Tibial nerve (tissue), 4 donors: ENCODE measurements at regions not wholly inside any gene's neighbourhood (a gene's known extent, or its start where the extent isn't known, plus 50 kb on each side); places are given as distances from the start of the nearest gene placed in this dataset.

Source experiments
- CTCF ChIP-seq, 5 experiments: fragments of 200-600 bp in 3 of 5; fragments of 450-650 bp in 2 of 5; sonication (generic) in 3 of 5; IDR thresholded peaks; one replicate each; pipeline ENCODE4 v1.5.1; 2016 to 2019; ENCODE audit warnings: antibody characterized with exemption in 5 of 5, mild to moderate bottlenecking in 3 of 5, moderate library complexity in 2 of 5
- EP300 ChIP-seq, 2 donors: sonication (generic); formaldehyde crosslinking; IDR thresholded peaks; one replicate each; pipeline ENCODE4 v1.6.1; 2017; ENCODE audit warnings: antibody characterized with exemption in 2 of 2, mild to moderate bottlenecking in 1 of 2
- POLR2A ChIP-seq, 2 donors: fragments of 450-650 bp; IDR thresholded peaks; one replicate each; pipeline ENCODE4 v1.6.1; 2017; ENCODE audit warnings: antibody characterized with exemption in 2 of 2, mild to moderate bottlenecking in 2 of 2, moderate library complexity in 2 of 2

GRCh38 chr14:101131451-101131916 lies 228.0 kb upstream of the RTL1 start:
- no peak for TF ChIP-seq CTCF (IDR thresholded peaks at IDR 0.05)
- TF ChIP-seq EP300 (IDR thresholded peaks at IDR 0.05): no peak
- TF ChIP-seq POLR2A (IDR thresholded peaks at IDR 0.05): no peak
